Astrocyte of the spinal cord (primary cell): ENCODE measurements at regions not wholly inside any gene's neighbourhood (a gene's known extent, or its start where the extent isn't known, plus 50 kb on each side); places are given as distances from the start of the nearest gene placed in this dataset.
A peak's percentile ranks its signal among the peaks of the same experiment; 100 is the strongest.

Experiments used
- DNase-seq: peaks from one replicate; pipeline ENCODE4 v3.0.0; 2011; ENCODE audit warnings: low read depth, low spot score
- H3K4me3 ChIP-seq: 2 replicates; pipeline ENCODE4 v1.5.1; 2011; ENCODE audit warnings: low read depth, mild to moderate bottlenecking, low read length, moderate library complexity
- CTCF ChIP-seq: IDR thresholded peaks from 2 replicates; pipeline ENCODE4 v1.5.1; 2012; ENCODE audit warnings: low read depth, mild to moderate bottlenecking, low read length, inconsistent platforms
- in situ Hi-C: cut with HindIII; loops from 2 replicates; pipeline ENCODE4 v1.10.0; 2017; ENCODE audit warnings: low sequenced_read_pairs

- TF ChIP-seq CTCF: no peak
- peak; percentile 61 for DNase-seq
- in situ Hi-C loops: no loop called here
- no peak overlapping the region for H3K4me3 ChIP-seq
Observed at GRCh38 chr6:138719011-138719635, 54.4 kb upstream of the CCDC28A start.

GRCh38 chr6:138719744-138720143, 53.8 kb upstream of the CCDC28A start:
- no peak overlapping the region for H3K4me3 ChIP-seq
- no peak for DNase-seq
- in situ Hi-C loops: no loop called here
- no peak for TF ChIP-seq CTCF

GRCh38 chr6:138722425-138723371, 50.9 kb upstream of the CCDC28A start:
- DNase-seq: peak; percentile 98
- H3K4me3 ChIP-seq: no peak overlapping the region
- in situ Hi-C loops: no loop called here
- TF ChIP-seq CTCF: no peak
